ENCODE measurements at regions not wholly inside any gene's neighbourhood (a gene's known extent, or its start where the extent isn't known, plus 50 kb on each side); places are given as distances from the start of the nearest gene placed in this dataset.

DNA sequence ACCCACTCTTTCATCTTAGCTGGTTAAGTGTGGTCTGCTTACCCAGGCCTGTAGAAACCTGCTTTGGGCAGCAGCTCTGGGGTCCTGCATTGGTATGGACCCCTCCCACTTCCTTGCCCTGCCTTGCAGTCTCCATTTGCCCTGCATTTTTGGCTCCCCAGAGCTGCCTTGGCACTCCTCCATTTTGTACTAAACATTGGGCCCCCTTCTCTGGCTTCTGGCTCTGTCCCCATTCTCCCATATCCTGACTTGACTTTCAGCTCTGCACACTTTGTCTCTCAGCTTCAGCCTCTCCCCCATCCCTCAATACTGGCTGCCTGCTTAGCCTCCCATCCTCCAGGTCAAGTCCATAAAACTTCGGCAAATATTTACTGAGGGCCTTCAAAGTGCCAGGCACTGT, 145.5 kb upstream of the PELI1 start:
- no peak for DNase-seq (ENCODE audit: low spot score in 2 of 2, unreplicated experiment in 2 of 2)
- Mint-ChIP-seq H3K4me1 (peaks cover 29% of the 10 kb centered on the region), H3K27me3 (ENCODE audit: low read depth) (no peaks in the 10 kb centered on the region), H3K9me3 (no peaks in the 10 kb centered on the region), H3K4me3 (no peak overlapping the region), H3K36me3 (no peaks in the 10 kb centered on the region), H3K27ac (peak overlapping the region; percentile 39)
- TF ChIP-seq, protein P1, sequence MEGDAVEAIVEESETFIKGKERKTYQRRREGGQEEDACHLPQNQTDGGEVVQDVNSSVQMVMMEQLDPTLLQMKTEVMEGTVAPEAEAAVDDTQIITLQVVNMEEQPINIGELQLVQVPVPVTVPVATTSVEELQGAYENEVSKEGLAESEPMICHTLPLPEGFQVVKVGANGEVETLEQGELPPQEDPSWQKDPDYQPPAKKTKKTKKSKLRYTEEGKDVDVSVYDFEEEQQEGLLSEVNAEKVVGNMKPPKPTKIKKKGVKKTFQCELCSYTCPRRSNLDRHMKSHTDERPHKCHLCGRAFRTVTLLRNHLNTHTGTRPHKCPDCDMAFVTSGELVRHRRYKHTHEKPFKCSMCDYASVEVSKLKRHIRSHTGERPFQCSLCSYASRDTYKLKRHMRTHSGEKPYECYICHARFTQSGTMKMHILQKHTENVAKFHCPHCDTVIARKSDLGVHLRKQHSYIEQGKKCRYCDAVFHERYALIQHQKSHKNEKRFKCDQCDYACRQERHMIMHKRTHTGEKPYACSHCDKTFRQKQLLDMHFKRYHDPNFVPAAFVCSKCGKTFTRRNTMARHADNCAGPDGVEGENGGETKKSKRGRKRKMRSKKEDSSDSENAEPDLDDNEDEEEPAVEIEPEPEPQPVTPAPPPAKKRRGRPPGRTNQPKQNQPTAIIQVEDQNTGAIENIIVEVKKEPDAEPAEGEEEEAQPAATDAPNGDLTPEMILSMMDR (IDR thresholded peaks at IDR 0.05; ENCODE audit: unreplicated experiment): no peak

DNA sequence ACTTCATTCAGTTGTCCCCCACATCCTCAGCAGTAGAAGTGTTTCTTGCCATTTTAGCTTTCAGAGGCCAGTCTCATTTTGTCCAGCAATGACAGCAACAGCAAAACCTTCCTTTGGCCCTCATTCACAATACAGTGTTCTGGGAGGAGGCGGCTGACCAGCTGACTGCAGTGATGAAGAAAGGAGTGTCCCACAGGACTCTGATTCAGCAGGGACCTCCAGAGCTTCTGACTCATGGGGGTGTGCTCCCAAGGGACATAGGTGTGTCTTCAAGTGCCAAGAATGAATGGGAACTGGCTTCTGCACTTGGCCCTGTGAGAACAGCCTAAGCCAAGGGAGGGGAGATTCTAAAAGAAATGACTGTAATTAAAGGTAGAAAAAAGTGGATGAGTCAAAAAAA, 147.0 kb upstream of the PELI1 start:
- Mint-ChIP-seq H3K27ac (no peak overlapping the region), H3K4me1 (peaks cover 32% of the 10 kb centered on the region), H3K27me3 (ENCODE audit: low read depth) (no peaks in the 10 kb centered on the region), H3K9me3 (no peaks in the 10 kb centered on the region), H3K4me3 (no peak overlapping the region), H3K36me3 (no peaks in the 10 kb centered on the region)
- TF ChIP-seq, protein P1 (IDR thresholded peaks at IDR 0.05; ENCODE audit: unreplicated experiment): no peak
- DNase-seq (ENCODE audit: low spot score in 2 of 2, unreplicated experiment in 2 of 2): no peak

DNA sequence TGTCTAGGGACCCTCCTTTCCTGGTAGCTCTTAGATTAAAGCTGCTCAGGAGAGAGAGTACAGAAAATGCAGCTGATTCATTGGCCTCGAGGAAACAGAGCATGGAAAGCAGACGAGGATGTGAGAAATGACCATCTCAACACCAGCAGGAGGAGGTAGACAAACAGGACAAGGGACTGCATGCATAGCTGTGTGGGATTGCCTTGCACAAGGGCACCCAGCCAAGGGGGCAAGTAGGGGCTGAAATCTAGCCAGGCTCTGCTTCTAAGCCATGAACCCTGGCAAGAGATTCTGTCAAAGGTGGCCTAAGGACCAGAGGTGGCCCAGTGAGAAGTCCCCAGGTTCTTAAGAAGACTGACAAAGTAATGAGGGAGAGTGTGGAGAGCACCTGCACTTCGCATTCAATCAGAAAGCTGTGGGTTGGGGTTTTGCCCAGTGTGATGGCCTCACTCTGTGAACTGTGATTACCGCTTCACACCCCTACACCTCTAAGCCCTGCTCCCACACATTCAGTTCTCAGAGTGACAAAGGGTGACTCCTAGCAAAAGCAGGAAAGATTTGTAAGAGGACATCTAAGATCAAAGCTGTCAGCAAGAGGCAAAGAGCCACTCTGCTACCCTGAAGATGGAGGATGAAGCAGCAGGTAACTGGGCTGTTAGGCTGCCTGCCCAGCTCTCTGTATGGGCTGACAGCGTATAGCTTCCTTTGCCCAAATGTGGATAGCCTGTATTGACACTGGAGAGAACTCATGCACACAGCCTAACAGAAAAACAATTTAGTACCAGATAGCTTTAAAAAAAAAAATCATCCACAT, 151.3 kb upstream of the PELI1 start:
- Mint-ChIP-seq H3K4me3 (no peak overlapping the region), H3K27ac (no peak overlapping the region), H3K36me3 (no peaks in the 10 kb centered on the region), H3K9me3 (no peaks in the 10 kb centered on the region), H3K4me1 (peaks cover 10% of the 10 kb centered on the region), H3K27me3 (ENCODE audit: low read depth) (no peaks in the 10 kb centered on the region)
- TF ChIP-seq, protein P1 (IDR thresholded peaks at IDR 0.05; ENCODE audit: unreplicated experiment): no peak
- DNase-seq (ENCODE audit: low spot score in 2 of 2, unreplicated experiment in 2 of 2): no peak

DNA sequence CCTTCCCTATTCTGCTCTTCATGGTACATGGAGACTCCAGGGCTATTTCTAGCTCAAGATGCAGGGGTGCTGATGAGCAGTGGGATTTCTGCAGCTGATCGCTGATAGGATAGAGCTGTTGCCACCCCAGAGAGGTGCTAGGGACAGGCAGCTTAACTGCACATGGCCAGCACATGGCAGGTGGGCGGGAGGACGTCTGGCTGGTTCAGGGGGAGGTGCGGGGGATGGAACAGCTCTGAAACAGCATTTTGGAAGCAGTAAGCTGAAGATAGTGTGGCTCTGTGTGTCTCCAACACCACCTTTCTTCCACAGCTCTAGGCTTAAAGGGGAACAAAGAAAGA, 151.9 kb upstream of the PELI1 start:
- Mint-ChIP-seq H3K4me3 (no peak overlapping the region), H3K36me3 (no peaks in the 10 kb centered on the region), H3K9me3 (no peaks in the 10 kb centered on the region), H3K27ac (no peak overlapping the region), H3K27me3 (ENCODE audit: low read depth) (no peaks in the 10 kb centered on the region), H3K4me1 (peaks cover 10% of the 10 kb centered on the region)
- TF ChIP-seq, protein P1 (IDR thresholded peaks at IDR 0.05; ENCODE audit: unreplicated experiment): no peak
- no peak for DNase-seq (ENCODE audit: low spot score in 2 of 2, unreplicated experiment in 2 of 2)

DNA sequence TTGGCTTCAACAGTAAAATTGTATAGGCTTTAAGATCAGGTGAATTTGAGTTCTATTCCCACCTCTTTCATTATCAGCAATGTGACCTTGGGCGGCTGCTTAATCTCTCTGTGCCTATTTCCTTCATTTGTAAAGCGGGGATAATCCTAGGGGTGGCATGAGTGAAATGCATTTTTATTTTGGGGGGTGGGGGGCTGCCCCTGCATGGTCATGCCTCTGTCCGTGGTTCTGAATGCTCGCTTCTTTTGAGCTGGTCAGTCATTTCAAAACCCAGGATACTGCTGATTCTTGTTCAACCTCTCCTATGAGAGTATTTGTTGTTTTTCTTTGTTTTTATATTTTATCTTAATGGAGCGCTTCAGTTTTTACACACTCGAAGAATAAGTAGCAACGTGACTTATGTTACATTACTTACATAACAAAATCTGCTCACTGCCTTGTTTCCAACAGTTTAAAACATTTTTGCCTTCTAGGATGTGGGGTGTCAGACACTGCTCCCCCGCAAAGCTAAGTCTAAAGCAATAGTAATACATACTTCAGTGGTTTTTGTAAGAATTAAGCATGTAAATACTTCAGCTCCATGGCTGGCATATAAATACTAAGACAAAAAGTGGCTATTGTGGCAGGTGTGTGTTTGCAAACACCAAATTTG, 152.6 kb upstream of the PELI1 start:
- TF ChIP-seq, protein P1 (IDR thresholded peaks at IDR 0.05; ENCODE audit: unreplicated experiment): no peak
- H3K27me3 Mint-ChIP-seq (ENCODE audit: low read depth): no peaks in the 10 kb centered on the region
- no peak overlapping the region for H3K4me3 Mint-ChIP-seq
- H3K9me3 Mint-ChIP-seq: no peaks in the 10 kb centered on the region
- H3K4me1 Mint-ChIP-seq: peaks cover 10% of the 10 kb centered on the region
- no peak for DNase-seq (ENCODE audit: low spot score in 2 of 2, unreplicated experiment in 2 of 2)
- H3K36me3 Mint-ChIP-seq: no peaks in the 10 kb centered on the region
- H3K27ac Mint-ChIP-seq: no peak overlapping the region
